Nephron progenitor cell (in vitro differentiated cells): ENCODE measurements at regions not wholly inside any gene's neighbourhood (a gene's known extent, or its start where the extent isn't known, plus 50 kb on each side); places are given as distances from the start of the nearest gene placed in this dataset.
A peak's percentile ranks its signal among the peaks of the same experiment; 100 is the strongest.

Experiments
- DNase-seq: peaks from one replicate; pipeline ENCODE4 v3.0.0; 2021
- H3K27ac Mint-ChIP-seq: 2 replicates; pipeline ENCODE4 v1.8.0; 2021; ENCODE audit warnings: mild to moderate bottlenecking, moderate library complexity, mixed read lengths
- H3K27me3 Mint-ChIP-seq: 2 replicates; pipeline ENCODE4 v1.8.0; 2021; ENCODE audit warnings: mild to moderate bottlenecking, low read depth, mixed read lengths; ENCODE audit not compliant: poor library complexity
- H3K36me3 Mint-ChIP-seq: 2 replicates; pipeline ENCODE4 v1.8.0; 2021; ENCODE audit warnings: low read depth, mixed read lengths
- H3K4me1 Mint-ChIP-seq: 2 replicates; pipeline ENCODE4 v1.8.0; 2021; ENCODE audit warnings: mixed read lengths
- H3K4me3 Mint-ChIP-seq: 2 replicates; pipeline ENCODE4 v1.8.0; 2021; ENCODE audit warnings: mild to moderate bottlenecking, moderate library complexity, mixed read lengths
- H3K9me3 Mint-ChIP-seq: 2 replicates; pipeline ENCODE4 v1.8.0; 2021; ENCODE audit warnings: mild to moderate bottlenecking, moderate library complexity, mixed read lengths
- TF ChIP-seq, protein P1 (sequence below): fragments of 200-600 bp; sonication (generic); IDR thresholded peaks from 2 replicates; pipeline ENCODE4 v1.5.0; 2021; ENCODE audit warnings: antibody characterized with exemption

DNA sequence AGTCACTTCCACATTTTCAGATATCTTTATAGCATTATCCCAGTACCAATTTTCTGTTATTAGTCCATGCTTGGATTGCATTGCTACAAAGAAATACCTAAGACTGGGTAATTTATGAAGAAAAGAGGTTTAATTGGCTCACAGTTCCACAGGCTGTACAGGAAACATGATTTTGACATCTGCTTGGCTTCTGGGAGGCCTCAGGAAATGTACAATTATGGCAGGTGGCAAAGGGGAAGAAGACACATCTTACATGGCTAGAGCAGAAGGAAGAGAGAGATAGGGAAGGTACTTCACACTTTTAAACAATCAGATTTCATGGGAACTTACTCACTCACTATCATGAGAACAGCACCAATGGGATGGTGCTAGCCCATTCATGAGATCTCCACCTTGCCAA, 172.3 kb upstream of the GPR149 start:
- Mint-ChIP-seq H3K4me3 (no peak overlapping the region), H3K9me3 (no peaks in the 10 kb centered on the region), H3K4me1 (no peaks in the 10 kb centered on the region), H3K27me3 (no peaks in the 10 kb centered on the region), H3K36me3 (no peaks in the 10 kb centered on the region), H3K27ac (no peak overlapping the region)
- TF ChIP-seq, protein P1, sequence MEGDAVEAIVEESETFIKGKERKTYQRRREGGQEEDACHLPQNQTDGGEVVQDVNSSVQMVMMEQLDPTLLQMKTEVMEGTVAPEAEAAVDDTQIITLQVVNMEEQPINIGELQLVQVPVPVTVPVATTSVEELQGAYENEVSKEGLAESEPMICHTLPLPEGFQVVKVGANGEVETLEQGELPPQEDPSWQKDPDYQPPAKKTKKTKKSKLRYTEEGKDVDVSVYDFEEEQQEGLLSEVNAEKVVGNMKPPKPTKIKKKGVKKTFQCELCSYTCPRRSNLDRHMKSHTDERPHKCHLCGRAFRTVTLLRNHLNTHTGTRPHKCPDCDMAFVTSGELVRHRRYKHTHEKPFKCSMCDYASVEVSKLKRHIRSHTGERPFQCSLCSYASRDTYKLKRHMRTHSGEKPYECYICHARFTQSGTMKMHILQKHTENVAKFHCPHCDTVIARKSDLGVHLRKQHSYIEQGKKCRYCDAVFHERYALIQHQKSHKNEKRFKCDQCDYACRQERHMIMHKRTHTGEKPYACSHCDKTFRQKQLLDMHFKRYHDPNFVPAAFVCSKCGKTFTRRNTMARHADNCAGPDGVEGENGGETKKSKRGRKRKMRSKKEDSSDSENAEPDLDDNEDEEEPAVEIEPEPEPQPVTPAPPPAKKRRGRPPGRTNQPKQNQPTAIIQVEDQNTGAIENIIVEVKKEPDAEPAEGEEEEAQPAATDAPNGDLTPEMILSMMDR: no peak
- DNase-seq: no peak

DNA sequence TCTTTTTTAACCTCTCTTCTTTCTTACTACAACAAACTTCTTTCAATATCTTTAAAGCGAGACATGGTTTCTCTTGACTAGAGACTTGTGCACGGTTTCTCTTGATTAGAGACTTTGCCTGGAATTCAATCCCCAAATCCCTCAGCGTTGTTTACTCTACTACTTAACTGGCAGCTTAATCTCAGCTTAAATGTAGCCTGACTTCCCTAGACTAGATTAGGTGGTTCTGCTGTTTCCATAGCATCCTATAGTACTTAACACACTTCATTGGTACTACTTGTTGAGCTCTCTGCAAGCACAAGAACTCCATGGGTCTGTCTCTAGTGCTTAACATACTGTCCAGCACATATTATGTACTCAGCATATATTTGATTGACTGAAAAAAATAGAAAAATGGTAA, 168.2 kb upstream of the GPR149 start:
- H3K4me1 Mint-ChIP-seq: no peaks in the 10 kb centered on the region
- H3K9me3 Mint-ChIP-seq: peaks cover 4% of the 10 kb centered on the region
- H3K27ac Mint-ChIP-seq: no peak overlapping the region
- DNase-seq: no peak
- TF ChIP-seq, protein P1: no peak
- no peak overlapping the region for H3K4me3 Mint-ChIP-seq
- no peaks in the 10 kb centered on the region for H3K36me3 Mint-ChIP-seq
- H3K27me3 Mint-ChIP-seq: no peaks in the 10 kb centered on the region

DNA sequence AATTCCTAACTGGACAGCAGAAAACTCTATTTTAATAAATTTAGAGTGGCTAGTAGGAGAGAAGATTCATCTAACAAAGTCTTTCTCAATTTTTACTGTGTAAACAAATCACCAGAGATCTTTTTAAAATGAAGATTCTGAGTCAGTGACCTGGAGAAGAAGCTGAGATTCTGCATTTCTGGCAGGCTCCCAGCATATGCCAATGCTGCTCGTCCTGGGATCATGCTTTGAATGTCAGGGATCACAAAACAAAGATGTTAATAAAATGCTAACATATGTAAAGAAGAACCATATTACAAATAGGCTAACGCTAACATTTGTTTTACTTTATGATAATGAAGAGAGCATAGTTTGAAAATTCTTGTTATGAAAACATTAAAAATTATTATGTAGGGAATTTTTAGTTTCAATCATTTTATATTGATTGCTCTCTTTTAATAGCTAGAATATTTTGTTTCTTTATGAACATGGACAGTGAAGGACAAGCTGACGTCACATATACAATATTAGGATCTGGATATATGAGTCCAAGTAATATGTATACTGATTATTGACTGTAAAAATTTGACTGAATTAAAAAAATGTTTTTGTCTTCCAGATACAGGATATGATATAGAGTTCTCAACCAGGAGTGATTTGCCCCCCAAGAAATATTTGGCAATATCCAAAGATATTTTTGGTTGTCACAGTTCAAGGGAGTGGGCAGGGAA, 160.8 kb upstream of the GPR149 start:
- TF ChIP-seq, protein P1: no peak
- peaks cover 4% of the 10 kb centered on the region for H3K9me3 Mint-ChIP-seq
- no peak overlapping the region for H3K4me3 Mint-ChIP-seq
- H3K4me1 Mint-ChIP-seq: peaks cover 7% of the 10 kb centered on the region
- peaks cover 3% of the 10 kb centered on the region for H3K27me3 Mint-ChIP-seq
- no peaks in the 10 kb centered on the region for H3K36me3 Mint-ChIP-seq
- DNase-seq: no peak
- H3K27ac Mint-ChIP-seq: peak overlapping the region; percentile 37

DNA sequence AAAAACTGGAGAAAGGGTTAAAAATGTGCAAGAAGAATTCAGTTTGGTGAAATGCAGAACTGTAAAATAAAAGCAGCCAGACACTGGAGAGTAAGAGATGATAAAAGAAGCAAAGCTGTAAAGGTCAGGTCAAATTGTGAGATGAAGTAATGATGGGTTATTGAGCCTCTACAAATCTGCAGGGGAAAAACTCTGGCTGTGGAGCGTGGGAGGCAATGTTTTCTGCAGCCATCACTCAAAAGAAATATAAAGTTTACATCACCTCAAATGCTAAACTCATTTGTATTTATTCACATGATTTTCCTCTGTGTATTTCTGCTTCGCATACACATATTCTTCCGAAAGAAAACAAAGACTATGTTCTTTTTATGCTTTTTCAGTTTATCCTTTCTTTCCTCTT, 158.8 kb upstream of the GPR149 start:
- DNase-seq: no peak
- Mint-ChIP-seq H3K27ac (no peak overlapping the region), H3K27me3 (peaks cover 3% of the 10 kb centered on the region), H3K4me3 (no peak overlapping the region), H3K4me1 (peaks cover 7% of the 10 kb centered on the region), H3K36me3 (no peaks in the 10 kb centered on the region), H3K9me3 (no peaks in the 10 kb centered on the region)
- TF ChIP-seq, protein P1: no peak

DNA sequence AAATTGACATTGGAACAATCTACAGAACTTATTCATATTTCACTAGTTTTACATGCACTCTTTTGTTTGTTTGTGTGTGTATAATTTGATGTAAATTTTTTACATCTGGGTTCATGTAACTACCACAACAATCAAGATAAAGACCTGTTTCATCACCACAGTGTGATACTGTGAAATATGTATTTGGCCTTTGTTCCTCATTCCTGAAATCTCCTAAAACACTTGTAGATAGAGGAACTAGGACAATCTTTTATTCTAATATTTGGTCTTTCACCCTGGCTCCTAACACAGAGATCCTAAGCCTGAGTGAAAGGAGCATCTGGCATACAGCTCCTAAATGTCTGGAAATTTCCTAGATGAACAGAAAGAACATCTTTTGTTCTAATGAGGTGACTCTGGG, 155.0 kb upstream of the GPR149 start:
- Mint-ChIP-seq H3K27ac (no peak overlapping the region), H3K4me1 (peaks cover 7% of the 10 kb centered on the region), H3K4me3 (no peak overlapping the region), H3K36me3 (no peaks in the 10 kb centered on the region), H3K27me3 (peaks cover 3% of the 10 kb centered on the region), H3K9me3 (no peaks in the 10 kb centered on the region)
- TF ChIP-seq, protein P1: no peak
- DNase-seq: no peak

DNA sequence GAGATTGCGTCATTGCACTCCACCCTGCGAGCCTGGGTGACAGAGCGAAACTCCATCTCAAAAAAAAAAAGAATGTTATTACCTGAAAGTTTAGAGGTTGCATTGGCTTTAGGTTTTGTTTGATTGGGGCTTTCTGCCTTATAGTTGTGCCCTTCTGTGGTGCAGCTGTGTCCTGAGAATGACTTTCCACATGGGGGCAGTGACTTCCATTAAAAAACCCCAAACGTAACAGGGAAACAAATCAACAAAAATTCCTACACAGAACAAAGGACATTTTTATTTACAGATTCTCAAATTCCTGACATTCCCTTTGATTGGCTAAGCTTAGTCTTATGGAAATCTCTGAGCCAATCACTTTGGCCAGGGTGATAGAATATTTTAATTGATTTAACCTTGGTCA, 154.1 kb upstream of the GPR149 start:
- Mint-ChIP-seq H3K27ac (no peak overlapping the region), H3K4me1 (peaks cover 4% of the 10 kb centered on the region), H3K9me3 (no peaks in the 10 kb centered on the region), H3K27me3 (peaks cover 3% of the 10 kb centered on the region), H3K4me3 (no peak overlapping the region), H3K36me3 (no peaks in the 10 kb centered on the region)
- DNase-seq: no peak
- TF ChIP-seq, protein P1: peak; percentile 10
